HG03064 (cell line): ENCODE measurements at regions not wholly inside any gene's neighbourhood (a gene's known extent, or its start where the extent isn't known, plus 50 kb on each side); places are given as distances from the start of the nearest gene placed in this dataset.
A peak's percentile ranks its signal among the peaks of the same experiment; 100 is the strongest.

Experiments used
- ATAC-seq: cut with Tn5 transposase; IDR thresholded peaks from one replicate; pipeline ENCODE4 v1.9.1; 2021; ENCODE audit warnings: low read depth; ENCODE audit not compliant: unreplicated experiment

GRCh38 chr5:167720259-167720658 lies 571.2 kb upstream of the WWC1 start:
- no peak for ATAC-seq

DNA sequence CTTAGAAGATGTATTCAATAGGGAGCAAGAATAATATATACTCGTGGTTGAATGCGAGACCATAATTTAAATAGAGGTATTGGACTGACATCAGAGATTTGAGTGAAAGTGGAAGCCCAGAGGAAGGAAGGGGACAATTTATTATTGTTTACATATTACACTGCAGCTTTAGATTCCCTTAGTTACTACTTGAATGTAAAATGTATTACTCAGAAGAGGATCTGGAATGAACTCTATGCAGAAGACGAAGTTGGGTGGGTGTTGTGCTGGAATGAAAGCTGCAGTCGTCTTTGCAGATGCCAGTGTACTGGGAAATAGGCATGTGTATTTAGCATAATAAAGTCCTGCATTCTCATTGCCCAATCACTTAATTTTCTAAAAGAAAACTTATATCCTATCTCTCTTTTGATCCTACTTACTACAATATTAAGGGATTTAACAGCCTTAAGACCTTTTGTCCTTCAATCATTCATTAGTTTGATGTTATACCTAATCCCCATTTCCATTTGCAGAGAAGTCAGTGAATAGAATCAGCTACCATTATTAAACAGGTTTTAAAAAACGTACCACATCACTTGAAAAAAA lies 570.7 kb upstream of the WWC1 start:
- no peak for ATAC-seq

DNA sequence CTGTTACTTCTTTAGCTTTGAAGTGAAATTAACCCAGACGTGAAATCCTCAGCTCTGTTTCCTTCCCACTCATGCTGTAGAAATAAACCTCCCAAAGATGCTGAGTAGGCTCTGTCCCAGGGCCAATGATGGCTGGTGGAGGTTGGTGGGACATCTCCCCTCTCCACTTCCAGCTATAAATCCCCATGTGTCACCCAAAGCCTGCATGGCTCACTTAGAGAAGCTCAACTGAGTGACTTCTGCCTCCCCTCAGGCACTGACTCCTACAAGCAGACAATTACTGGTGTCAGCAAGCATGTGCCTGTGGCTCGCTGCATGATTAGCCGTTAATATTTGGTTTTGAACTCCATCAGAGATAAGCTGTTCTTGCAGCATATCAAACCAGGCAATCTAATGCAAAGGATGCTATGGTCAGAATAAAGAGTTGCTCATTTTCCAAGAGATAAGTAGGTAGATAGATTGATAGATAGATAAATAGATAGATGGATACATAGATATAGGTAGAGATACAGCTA lies 569.5 kb upstream of the WWC1 start:
- no peak for ATAC-seq

GRCh38 chr5:167723254-167723871 lies 568.1 kb upstream of the WWC1 start:
- ATAC-seq, result peak; percentile 98

DNA sequence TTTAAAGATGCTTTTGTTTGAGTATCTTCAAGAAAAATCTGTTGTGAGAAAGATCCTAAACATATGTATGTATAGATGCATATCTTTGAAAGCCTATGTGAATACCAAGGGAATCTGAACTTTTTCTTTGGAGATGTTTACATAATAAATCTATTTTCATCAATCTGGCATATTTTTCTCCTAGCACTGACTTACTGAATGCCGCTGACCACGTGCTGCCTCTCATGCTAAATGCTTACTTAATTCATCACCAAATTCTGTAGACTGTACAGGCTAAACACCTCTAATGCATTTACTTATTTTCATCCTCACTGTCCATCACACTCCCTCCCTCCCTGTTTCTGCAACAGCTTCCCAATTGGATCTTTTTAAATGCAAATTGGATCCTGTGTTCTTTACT lies 566.2 kb upstream of the WWC1 start:
- no peak for ATAC-seq

- ATAC-seq, result no peak
Observed at GRCh38 chr5:167725741-167726140, 565.7 kb upstream of the WWC1 start.

- ATAC-seq, result no peak
Observed at GRCh38 chr5:167726642-167727041, 564.8 kb upstream of the WWC1 start.

- ATAC-seq, result no peak
Observed at GRCh38 chr5:167730121-167730520, 561.3 kb upstream of the WWC1 start.

GRCh38 chr5:167730656-167731055 lies 560.8 kb upstream of the WWC1 start:
- no peak for ATAC-seq

GRCh38 chr5:167731951-167732350 lies 559.5 kb upstream of the WWC1 start:
- no peak for ATAC-seq

DNA sequence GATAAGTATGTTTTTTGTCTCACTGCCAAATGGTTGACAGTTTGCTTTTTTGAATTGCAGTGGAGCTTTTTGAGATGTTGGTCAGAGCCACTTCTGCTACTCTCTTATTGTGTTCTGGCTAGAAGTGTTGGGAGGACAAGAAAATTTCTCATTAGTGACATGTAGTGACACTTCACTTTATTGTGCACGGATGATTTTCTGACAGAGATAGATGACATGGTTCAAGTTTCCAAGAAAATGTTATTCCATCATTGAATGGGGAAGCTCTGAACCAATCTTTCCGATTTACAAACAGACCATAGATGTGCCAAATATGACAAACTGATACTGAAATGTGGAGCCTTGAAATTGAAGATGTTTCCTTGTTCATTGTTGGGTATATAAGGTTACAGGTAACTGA lies 558.9 kb upstream of the WWC1 start:
- no peak for ATAC-seq

DNA sequence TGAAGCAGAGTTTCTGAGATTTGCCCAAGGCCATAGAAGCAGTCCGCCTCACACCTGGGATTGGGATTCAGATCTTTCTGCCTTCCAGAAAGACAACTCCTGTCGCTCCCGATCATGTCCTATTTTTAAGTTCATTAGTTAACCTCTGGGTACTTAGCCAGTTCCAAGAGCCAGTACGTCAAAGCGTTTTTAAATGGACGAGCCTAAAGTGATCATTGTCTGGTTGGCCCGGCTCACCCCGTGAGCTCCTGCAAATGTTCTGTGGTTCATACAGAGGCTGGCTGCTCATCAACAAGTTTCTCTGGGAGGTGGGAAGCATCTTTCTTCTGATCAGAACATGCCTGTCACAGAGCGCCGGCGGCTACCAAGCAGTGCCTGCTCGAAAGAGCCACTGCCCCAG lies 554.5 kb upstream of the WWC1 start:
- ATAC-seq, result no peak

- ATAC-seq, result no peak
Observed at GRCh38 chr5:167743695-167744464, 547.6 kb upstream of the WWC1 start.

DNA sequence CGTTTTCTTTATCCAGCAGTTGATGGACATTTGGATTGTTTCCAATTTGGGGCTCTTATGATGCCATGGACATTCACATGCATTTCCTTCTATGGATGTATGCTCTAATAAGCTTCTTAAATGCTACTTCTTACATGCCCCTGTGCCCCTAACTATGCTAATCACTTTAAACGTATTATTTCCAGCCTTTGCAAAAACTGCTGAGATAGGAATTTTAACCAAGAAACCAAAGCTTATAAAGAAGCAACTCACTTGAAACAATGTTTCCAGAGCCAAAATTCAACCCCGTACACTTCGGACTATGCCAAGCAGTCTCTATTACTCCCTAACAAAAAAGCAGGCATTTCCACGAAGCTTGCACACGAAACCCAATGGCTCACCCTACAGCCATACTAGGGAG lies 545.6 kb upstream of the WWC1 start:
- ATAC-seq, result no peak

GRCh38 chr5:167750586-167750985 lies 540.9 kb upstream of the WWC1 start:
- ATAC-seq, result no peak

GRCh38 chr5:167752936-167753335 lies 538.5 kb upstream of the WWC1 start:
- no peak for ATAC-seq

- no peak for ATAC-seq
Observed at GRCh38 chr5:167753725-167754490, 537.5 kb upstream of the WWC1 start.

DNA sequence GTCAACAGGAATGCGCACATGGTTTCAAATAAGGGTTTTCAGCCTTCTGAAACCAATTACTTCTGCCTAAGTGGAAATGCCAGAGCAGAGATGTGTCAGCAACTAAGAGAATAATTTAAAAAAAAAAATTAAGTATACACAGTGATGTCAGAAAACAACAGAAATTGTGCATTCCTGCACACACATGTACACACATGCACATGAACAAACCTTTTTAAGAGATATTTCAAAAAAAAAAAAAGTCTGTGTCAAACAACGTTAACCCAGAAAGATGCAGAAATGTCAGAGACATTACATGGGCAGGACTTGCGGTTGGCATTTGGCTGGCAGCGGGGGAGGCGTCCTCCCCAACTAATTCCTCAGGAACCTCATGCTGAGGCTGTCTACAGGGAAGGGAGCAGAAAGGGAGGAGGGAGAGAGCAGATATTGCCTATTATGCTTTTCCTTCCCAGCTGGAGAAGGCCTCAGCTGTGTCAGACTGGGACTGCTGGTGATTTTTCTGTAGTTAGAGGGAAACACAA lies 536.9 kb upstream of the WWC1 start:
- ATAC-seq, result no peak

- no peak for ATAC-seq
Observed at GRCh38 chr5:167755420-167755819, 536.0 kb upstream of the WWC1 start.

DNA sequence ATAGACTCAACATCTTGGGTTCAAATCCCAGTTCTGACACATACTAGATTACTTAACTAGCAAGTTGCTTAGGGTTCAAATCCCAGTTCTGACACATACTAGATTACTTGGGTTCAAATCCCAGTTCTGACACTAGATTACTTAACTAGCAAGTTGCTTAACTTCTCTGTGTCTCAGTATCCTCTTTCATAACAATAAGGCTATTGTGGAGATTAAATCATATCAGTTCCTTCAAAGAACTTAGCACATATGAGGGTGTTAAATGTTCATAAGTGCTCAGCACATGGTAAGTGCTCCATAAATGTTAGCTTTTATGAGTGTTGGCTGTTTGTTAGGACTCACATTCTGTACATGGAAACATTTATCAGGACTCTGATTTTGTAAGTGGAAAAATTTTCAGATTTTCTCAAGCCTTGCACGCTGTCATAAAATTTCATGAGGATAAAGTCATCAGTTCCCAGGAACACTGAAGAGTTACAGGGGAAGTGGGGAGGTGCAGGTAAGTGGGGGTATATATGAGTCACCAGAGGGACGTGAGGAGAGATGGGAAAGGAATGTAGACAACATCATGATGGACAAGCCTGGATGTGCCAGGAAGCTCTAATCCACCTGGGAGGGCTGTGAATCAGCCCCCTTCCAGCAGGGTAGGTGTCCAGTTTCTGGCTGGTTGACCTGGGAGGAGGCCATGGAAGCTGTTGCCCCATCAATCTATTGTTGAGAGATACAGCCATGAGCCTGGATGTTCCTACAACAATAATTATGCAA lies 532.2 kb upstream of the WWC1 start:
- no peak for ATAC-seq
